Duodenal mucosa (tissue), 2 donors: ENCODE measurements at regions not wholly inside any gene's neighbourhood (a gene's known extent, or its start where the extent isn't known, plus 50 kb on each side); places are given as distances from the start of the nearest gene placed in this dataset.

Source experiments
- H3K27ac ChIP-seq: one replicate; pipeline ENCODE4 v1.7.0; 2013; ENCODE audit warnings: low read depth, low read length
- H3K27me3 ChIP-seq, 2 donors: one replicate each; pipeline ENCODE4 v1.7.0; 2013; ENCODE audit warnings: low read length in 2 of 2, control low read depth in 1 of 2; ENCODE audit not compliant: insufficient read depth in 2 of 2, control insufficient read depth in 1 of 2
- H3K36me3 ChIP-seq, 2 donors: one replicate each; pipeline ENCODE4 v1.7.0; 2013; ENCODE audit warnings: low read length in 2 of 2, control low read depth in 1 of 2; ENCODE audit not compliant: insufficient read depth in 2 of 2, control insufficient read depth in 1 of 2
- H3K4me1 ChIP-seq, 2 donors: one replicate each; pipeline ENCODE4 v1.7.0; 2013; ENCODE audit warnings: low read length in 2 of 2, control low read depth in 1 of 2; ENCODE audit not compliant: insufficient read depth in 2 of 2, control insufficient read depth in 1 of 2
- H3K4me3 ChIP-seq, 2 donors: one replicate each; pipeline ENCODE4 v1.7.0; 2013; ENCODE audit warnings: low read length in 2 of 2, low read depth in 1 of 2
- H3K9ac ChIP-seq, 2 donors: one replicate each; pipeline ENCODE4 v1.7.0; 2013; ENCODE audit warnings: low read length in 2 of 2, low read depth in 1 of 2
- H3K9me3 ChIP-seq, 2 donors: one replicate each; pipeline ENCODE4 v1.7.0; 2013; ENCODE audit warnings: low read length in 2 of 2, control low read depth in 1 of 2; ENCODE audit not compliant: control insufficient read depth in 1 of 2

DNA sequence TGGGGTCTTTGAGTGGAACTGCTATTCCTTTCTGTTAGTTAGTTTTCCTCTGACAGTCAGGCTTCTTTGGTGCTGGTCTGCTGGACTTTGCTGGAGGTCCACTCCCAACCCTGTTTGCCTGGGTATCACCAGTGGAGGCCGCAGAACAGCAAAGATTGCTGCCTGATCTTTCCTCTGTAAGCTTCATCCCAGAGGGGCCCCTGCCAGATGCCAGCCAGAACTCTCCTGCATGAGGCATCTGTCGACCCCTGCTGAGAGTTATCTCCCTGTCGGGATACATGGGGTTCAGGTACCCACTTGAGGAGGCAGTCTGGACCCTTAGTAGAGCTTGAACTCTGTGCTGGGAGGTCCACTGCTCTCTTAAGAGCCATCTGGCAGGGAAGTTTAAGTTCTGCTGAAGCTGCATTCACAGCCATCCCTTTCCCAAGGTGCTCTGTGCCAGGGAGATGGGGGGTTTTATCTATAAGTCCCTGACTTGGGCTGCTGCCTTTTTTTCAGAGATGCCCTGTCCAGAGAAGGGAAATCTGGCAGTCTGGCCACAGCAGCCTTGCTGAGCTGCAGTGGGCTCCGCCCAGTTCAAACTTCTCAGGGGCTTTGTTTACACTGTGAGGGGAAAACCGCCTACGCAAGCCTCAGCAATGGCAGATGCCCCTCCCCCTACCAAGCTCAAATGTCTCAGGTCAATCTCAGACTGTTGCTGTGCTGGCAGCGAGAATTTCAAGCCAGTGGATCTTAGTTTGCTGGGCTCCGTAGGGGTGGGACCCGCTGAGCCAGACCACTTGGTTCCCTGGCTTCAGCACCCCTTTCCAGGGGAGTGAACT is 89.7 kb upstream of the CDK6 start:
- Histone ChIP-seq H3K9ac (no peak overlapping the region), H3K36me3 (no peaks in the 10 kb centered on the region), H3K4me1 (no peaks in the 10 kb centered on the region)

DNA sequence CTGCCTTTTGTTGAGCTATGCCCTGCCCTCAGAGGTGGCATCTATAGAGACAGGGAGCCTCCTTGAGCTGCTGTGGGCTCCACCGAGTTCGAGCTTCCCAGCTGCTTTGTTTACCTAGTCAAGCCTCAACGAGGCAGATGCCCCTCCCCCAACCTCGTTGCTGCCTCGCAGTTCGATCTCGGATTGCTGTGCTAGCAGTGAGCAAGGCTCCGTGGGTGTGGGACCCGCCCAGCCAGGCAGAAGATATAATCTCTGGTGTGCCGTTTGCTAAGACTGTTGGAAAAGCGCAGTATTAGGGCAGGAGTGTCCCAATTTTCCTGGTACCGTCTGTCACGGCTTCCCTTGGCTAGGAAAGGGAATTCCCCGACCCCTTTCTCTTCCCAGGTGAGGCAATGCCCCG is 88.4 kb upstream of the CDK6 start:
- Histone ChIP-seq H3K9me3 (peaks cover 0 to under 1% of the 10 kb centered on the region in 2 donors), H3K36me3 (no peaks in the 10 kb centered on the region), H3K27me3 (no peaks in the 10 kb centered on the region), H3K27ac (no peak overlapping the region), H3K4me1 (no peaks in the 10 kb centered on the region), H3K9ac (no peak overlapping the region), H3K4me3 (no peak overlapping the region)

More for the DNA sequence above, 89.7 kb upstream of the CDK6 start:
- no peak overlapping the region for H3K4me3 ChIP-seq
- no peak overlapping the region for H3K27ac ChIP-seq
- peaks cover 0 to 4% of the 10 kb centered on the region in 2 donors for H3K9me3 ChIP-seq
- no peaks in the 10 kb centered on the region for H3K27me3 ChIP-seq

DNA sequence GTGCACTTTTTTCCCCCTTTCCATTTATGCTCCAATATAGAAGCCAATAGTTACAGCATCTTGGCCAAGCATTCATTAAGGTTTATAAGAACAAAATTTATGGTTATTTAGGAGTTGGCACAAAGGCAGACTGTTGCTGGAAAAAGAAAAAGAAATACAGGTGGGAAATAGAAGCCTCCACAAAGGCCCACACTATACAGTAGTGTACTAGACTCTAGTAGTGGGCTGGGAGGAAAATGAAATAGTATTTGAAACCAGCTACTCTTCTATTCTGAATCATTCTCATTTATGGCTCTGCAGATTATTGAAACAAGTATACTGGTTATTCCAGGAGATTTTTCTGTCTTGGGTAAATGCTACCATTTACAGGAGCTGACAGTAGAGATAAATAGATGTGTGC is 80.9 kb upstream of the CDK6 start:
- no peaks in the 10 kb centered on the region for H3K27me3 ChIP-seq
- no peaks in the 10 kb centered on the region for H3K9me3 ChIP-seq
- H3K36me3 ChIP-seq = no peaks in the 10 kb centered on the region
- no peaks in the 10 kb centered on the region for H3K4me1 ChIP-seq
- H3K27ac ChIP-seq = no peak overlapping the region
- H3K4me3 ChIP-seq = no peak overlapping the region
- no peak overlapping the region for H3K9ac ChIP-seq

DNA sequence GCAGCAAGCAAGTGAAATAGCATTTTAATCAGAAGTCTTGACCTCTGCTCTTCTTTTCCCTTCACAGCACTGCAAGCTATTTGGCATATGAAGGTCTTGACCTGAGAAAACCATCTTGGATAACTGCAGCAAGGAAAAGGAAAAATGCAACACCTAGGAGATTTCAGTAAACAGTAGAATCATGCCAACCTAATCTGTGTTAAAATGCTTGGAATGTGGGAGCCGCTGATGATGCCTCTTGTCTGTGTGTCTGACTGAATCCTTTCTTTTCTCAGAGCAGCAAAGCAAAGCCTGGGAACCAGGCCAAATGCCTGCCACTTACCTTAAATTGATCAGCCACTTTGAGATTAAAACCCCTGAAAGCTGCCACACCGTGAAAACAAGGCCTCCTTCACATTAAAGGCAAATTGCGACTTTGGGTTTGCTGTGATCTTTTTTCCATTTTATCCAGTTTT is 80.4 kb upstream of the CDK6 start:
- no peaks in the 10 kb centered on the region for H3K9me3 ChIP-seq
- H3K4me1 ChIP-seq = no peaks in the 10 kb centered on the region
- no peaks in the 10 kb centered on the region for H3K27me3 ChIP-seq
- H3K4me3 ChIP-seq = no peak overlapping the region
- H3K36me3 ChIP-seq = no peaks in the 10 kb centered on the region
- no peak overlapping the region for H3K27ac ChIP-seq
- H3K9ac ChIP-seq = no peak overlapping the region

DNA sequence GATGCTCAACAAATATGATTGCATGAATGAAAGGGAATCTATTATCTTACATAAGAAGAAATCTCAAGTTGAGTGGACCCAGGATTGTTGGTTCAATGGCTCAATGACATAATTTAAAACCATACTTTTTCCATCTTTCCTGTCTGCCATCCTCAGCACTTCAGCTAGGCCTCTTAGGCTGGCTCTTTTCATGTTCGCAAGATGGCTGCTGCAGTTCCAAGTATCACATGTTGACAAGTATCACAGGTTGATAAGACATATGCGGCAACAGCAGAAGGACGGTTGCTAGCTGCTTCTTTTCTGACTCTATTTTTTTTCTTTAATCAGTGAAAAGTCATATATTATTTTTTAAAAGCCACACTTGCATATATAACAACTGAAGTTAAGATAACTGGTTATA is 79.0 kb upstream of the CDK6 start:
- no peaks in the 10 kb centered on the region for H3K27me3 ChIP-seq
- H3K9me3 ChIP-seq = no peaks in the 10 kb centered on the region
- H3K36me3 ChIP-seq = no peaks in the 10 kb centered on the region
- H3K27ac ChIP-seq = no peak overlapping the region
- no peak overlapping the region for H3K4me3 ChIP-seq
- no peak overlapping the region for H3K9ac ChIP-seq
- no peaks in the 10 kb centered on the region for H3K4me1 ChIP-seq

DNA sequence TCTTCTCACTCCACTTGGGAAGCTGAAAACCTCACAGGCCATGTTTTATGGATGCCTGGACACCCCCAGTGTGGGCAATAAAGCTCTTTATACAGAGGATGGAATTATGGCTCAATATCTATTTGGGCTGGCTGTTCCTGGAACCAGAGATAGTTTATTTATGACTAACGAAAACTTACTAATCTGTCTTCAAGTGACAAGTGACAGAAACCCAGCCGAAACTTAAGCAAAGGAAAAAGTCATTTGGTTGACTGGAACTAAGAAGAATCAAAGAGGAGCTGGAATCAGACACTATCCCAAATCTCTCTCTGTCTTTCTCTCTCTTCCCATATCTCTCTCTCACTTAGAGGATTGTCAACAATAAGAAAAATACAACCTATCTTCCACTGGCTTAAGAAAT is 78.3 kb upstream of the CDK6 start:
- Histone ChIP-seq H3K9me3 (no peaks in the 10 kb centered on the region), H3K9ac (no peak overlapping the region), H3K36me3 (no peaks in the 10 kb centered on the region), H3K27ac (no peak overlapping the region), H3K4me3 (no peak overlapping the region), H3K27me3 (no peaks in the 10 kb centered on the region), H3K4me1 (no peaks in the 10 kb centered on the region)

DNA sequence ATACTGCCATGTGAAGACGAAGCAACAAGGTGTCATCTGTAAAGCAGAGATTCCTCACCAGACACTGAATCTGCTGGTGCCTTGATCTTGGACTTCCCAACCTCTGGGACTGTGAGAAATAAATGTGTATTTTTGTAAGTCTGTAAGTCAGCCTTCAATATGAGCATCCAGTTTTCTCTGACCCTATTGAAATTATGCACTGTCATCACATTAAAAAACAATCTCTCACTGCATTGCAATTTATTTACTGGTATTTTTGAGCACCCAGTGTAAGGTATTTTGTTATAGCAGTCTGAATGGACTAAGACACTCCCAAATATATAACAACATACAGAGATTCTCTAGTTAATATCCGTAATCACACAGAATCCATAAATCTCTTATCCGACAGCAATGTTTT is 77.5 kb upstream of the CDK6 start:
- H3K27me3 ChIP-seq = no peaks in the 10 kb centered on the region
- no peaks in the 10 kb centered on the region for H3K36me3 ChIP-seq
- no peaks in the 10 kb centered on the region for H3K4me1 ChIP-seq
- H3K4me3 ChIP-seq = no peak overlapping the region
- H3K9ac ChIP-seq = no peak overlapping the region
- H3K9me3 ChIP-seq = no peaks in the 10 kb centered on the region
- H3K27ac ChIP-seq = no peak overlapping the region

DNA sequence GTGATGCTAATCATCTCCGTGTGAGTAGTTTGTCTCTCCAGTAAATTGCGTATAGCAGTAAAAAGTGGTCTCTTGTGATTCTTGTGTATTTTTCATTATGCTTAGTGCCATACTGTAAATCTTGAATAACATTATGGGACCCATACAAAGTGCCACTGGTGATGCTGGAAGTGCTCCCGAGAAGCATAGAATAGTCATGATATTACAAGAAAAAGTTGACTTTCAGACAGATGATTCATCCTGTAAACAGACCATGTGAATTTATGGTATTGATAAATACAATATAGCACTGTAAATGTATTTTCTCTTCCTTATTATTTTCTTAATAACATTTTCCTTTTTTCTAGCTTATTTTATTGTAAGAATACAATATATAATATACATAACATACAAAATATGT is 74.6 kb upstream of the CDK6 start:
- Histone ChIP-seq H3K9me3 (no peaks in the 10 kb centered on the region), H3K27me3 (no peaks in the 10 kb centered on the region), H3K27ac (no peak overlapping the region), H3K9ac (no peak overlapping the region), H3K4me1 (no peaks in the 10 kb centered on the region), H3K4me3 (no peak overlapping the region), H3K36me3 (no peaks in the 10 kb centered on the region)

DNA sequence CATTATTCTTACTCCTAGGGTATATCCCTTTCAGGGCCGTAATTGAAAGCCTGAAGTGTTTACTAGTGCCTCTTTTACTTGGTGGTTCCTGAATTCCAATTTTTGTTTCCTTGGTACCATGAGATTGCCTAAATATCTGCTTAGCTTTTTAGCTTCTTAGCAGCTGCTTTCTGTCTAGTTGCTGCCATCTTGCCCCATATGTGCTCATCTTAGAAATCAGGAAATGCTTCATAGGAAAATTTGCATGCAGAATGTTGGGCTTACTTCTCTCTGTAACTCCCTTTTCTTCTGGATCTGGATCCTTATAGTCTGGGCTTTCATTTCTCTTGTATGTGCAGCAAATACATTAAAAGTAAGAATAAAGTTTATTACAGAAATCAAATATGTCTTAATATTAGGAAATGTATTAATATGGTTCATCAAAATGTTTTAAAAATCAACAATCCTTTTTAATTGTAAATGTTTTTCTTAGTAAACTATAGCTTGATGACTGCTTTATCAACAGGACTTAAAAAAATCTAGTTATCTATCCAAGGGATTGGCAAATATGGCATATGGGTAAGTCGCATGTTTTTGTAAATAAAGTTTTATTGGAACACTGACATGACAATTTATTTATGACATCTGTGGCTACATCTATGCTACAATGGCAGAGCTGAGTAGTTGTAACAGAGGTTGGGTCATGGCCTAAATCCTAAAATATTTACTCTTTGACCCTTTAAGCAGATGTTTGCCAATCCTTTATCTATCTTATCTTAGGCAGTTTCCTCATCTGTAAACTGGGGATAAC is 73.5 kb upstream of the CDK6 start:
- no peaks in the 10 kb centered on the region for H3K4me1 ChIP-seq

More for the DNA sequence above, 73.5 kb upstream of the CDK6 start:
- Histone ChIP-seq H3K36me3 (no peaks in the 10 kb centered on the region), H3K27ac (no peak overlapping the region), H3K9ac (no peak overlapping the region), H3K27me3 (no peaks in the 10 kb centered on the region), H3K4me3 (no peak overlapping the region), H3K9me3 (no peaks in the 10 kb centered on the region)
